ENCODE measurements at regions not wholly inside any gene's neighbourhood (a gene's known extent, or its start where the extent isn't known, plus 50 kb on each side); places are given as distances from the start of the nearest gene placed in this dataset.
A peak's percentile ranks its signal among the peaks of the same experiment; 100 is the strongest.

- FAIRE-seq, result no peak
- DNase-seq (ENCODE audit: low spot score in 2 of 2), result no peak
These were observed 181.5 kb downstream of the VRK1 start for GRCh38 chr14:96978525-96979272.

GRCh38 chr14:96979611-96980074, 182.5 kb downstream of the VRK1 start:
- no peak for DNase-seq (ENCODE audit: low spot score in 2 of 2)
- no peak for FAIRE-seq

GRCh38 chr14:96980835-96981234, 183.7 kb downstream of the VRK1 start:
- FAIRE-seq (no peak), DNase-seq (ENCODE audit: low spot score in 2 of 2) (no peak)

- FAIRE-seq (no peak), DNase-seq (ENCODE audit: low spot score in 2 of 2) (no peak)
These were observed 189.3 kb downstream of the VRK1 start for GRCh38 chr14:96986256-96987085.

GRCh38 chr14:96987086-96987474, 189.9 kb downstream of the VRK1 start:
- DNase-seq (ENCODE audit: low spot score in 2 of 2), result no peak
- FAIRE-seq, result no peak

- FAIRE-seq (no peak), DNase-seq (ENCODE audit: low spot score in 2 of 2) (no peak)
These were observed 190.6 kb downstream of the VRK1 start for GRCh38 chr14:96987771-96988170.

GRCh38 chr14:96989306-96989705, 192.1 kb downstream of the VRK1 start:
- no peak for FAIRE-seq
- DNase-seq (ENCODE audit: low spot score in 2 of 2), result peak in 1 of 2 donors; percentile 6

- no peak for DNase-seq (ENCODE audit: low spot score in 2 of 2)
These were observed 194.0 kb downstream of the VRK1 start for GRCh38 chr14:96991226-96991625.

GRCh38 chr14:96994999-96995398, 197.8 kb downstream of the VRK1 start:
- FAIRE-seq (no peak), DNase-seq (ENCODE audit: low spot score in 2 of 2) (no peak)

More at GRCh38 chr14:96991226-96991625, 194.0 kb downstream of the VRK1 start:
- FAIRE-seq, result no peak

GRCh38 chr14:96997269-96997668, 200.1 kb downstream of the VRK1 start:
- FAIRE-seq, result no peak

GRCh38 chr14:96997996-96998395, 200.8 kb downstream of the VRK1 start:
- FAIRE-seq (no peak), DNase-seq (ENCODE audit: low spot score in 2 of 2) (no peak)

More at GRCh38 chr14:96997269-96997668, 200.1 kb downstream of the VRK1 start:
- DNase-seq (ENCODE audit: low spot score in 2 of 2), result no peak

GRCh38 chr14:96999654-97000155, 202.5 kb downstream of the VRK1 start:
- FAIRE-seq (no peak), DNase-seq (ENCODE audit: low spot score in 2 of 2) (no peak)

GRCh38 chr14:97002454-97002853, 205.3 kb downstream of the VRK1 start:
- FAIRE-seq (no peak), DNase-seq (ENCODE audit: low spot score in 2 of 2) (no peak)

- no peak for DNase-seq (ENCODE audit: low spot score in 2 of 2)
- no peak for FAIRE-seq
These were observed 208.8 kb downstream of the VRK1 start for GRCh38 chr14:97005934-97006333.

- DNase-seq (ENCODE audit: low spot score in 2 of 2), result no peak
- no peak for FAIRE-seq
These were observed 213.4 kb downstream of the VRK1 start for GRCh38 chr14:97010491-97011160.

- DNase-seq (ENCODE audit: low spot score in 2 of 2) (no peak), FAIRE-seq (no peak)
These were observed 216.7 kb downstream of the VRK1 start for GRCh38 chr14:97013878-97014277.

- DNase-seq (ENCODE audit: low spot score in 2 of 2) (no peak), FAIRE-seq (no peak)
These were observed 223.8 kb downstream of the VRK1 start for GRCh38 chr14:97021001-97021400.

GRCh38 chr14:97021571-97022168, 224.5 kb downstream of the VRK1 start:
- DNase-seq (ENCODE audit: low spot score in 2 of 2), result no peak
- no peak for FAIRE-seq

GRCh38 chr14:97022741-97023140, 225.6 kb downstream of the VRK1 start:
- no peak for DNase-seq (ENCODE audit: low spot score in 2 of 2)
- FAIRE-seq, result no peak

- DNase-seq (ENCODE audit: low spot score in 2 of 2) (no peak), FAIRE-seq (no peak)
These were observed 226.7 kb downstream of the VRK1 start for GRCh38 chr14:97023871-97024270.
